ENCODE measurements at regions not wholly inside any gene's neighbourhood (a gene's known extent, or its start where the extent isn't known, plus 50 kb on each side); places are given as distances from the start of the nearest gene placed in this dataset.

DNA sequence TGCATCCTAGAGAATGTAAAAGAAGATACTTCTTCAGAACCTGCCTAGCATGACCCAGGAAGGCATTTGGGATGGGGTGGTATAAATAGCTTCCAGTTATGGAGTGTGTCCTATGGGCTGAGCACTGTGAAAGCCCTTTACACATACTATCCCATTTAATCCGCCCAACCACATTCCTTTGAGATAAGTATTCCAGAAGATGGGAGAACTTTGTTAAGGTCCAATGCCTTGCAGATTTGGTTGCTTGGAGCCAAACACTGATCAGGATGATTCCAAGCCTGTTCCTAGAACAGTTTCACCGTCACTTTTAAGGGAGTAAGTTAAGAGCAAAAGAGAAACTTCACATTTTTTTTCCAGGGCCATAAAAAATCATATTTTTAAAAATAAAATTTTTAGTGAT, 82.5 kb upstream of the CLMN start:
- no peaks in the 10 kb centered on the region for H3F3A ChIP-seq (replicated peaks; ENCODE audit: low read depth)
- ATAC-seq = no peak
- peaks cover 8% of the 10 kb centered on the region for H3K27me3 Mint-ChIP-seq (ENCODE audit: insufficient read depth, low read depth, poor library complexity)

More for the DNA sequence above, 82.5 kb upstream of the CLMN start:
- no peaks in the 10 kb centered on the region for H3K9me2 ChIP-seq (ENCODE audit: insufficient read depth)
- H3K79me2 ChIP-seq (replicated peaks; ENCODE audit: insufficient read depth) = no peaks in the 10 kb centered on the region
- no peak for DNase-seq (ENCODE audit: low spot score)
- TF ChIP-seq ZNF462 (CRISPR knock-in tag; IDR thresholded peaks at IDR 0.05) (no peak), CTCF (conservative IDR thresholded peaks at IDR 0.05; ENCODE audit: low read depth in 2 of 2) (no peak), EZH2phosphoT487 (IDR thresholded peaks at IDR 0.05; ENCODE audit: unreplicated experiment) (no peak), STAT1 (IDR thresholded peaks at IDR 0.05; ENCODE audit: unreplicated experiment) (no peak), REST (IDR thresholded peaks at IDR 0.05; ENCODE audit: unreplicated experiment) (no peak), EZH2 (IDR thresholded peaks at IDR 0.05; ENCODE audit: low read depth, unreplicated experiment) (no peak), POLR2AphosphoS5 (IDR thresholded peaks at IDR 0.05; ENCODE audit: low read depth) (no peak), ZNF331 (CRISPR knock-in tag; IDR thresholded peaks at IDR 0.05; ENCODE audit: low read depth) (no peak), CREB1 (CRISPR knock-in tag; IDR thresholded peaks at IDR 0.05; ENCODE audit: low read depth) (no peak), ZNF114 (CRISPR knock-in tag; IDR thresholded peaks at IDR 0.05) (no peak), NANOG (IDR thresholded peaks at IDR 0.05; ENCODE audit: borderline replicate concordance) (no peak), JUNB (IDR thresholded peaks at IDR 0.05; ENCODE audit: unreplicated experiment) (no peak)
- TF ChIP-seq, protein P1, sequence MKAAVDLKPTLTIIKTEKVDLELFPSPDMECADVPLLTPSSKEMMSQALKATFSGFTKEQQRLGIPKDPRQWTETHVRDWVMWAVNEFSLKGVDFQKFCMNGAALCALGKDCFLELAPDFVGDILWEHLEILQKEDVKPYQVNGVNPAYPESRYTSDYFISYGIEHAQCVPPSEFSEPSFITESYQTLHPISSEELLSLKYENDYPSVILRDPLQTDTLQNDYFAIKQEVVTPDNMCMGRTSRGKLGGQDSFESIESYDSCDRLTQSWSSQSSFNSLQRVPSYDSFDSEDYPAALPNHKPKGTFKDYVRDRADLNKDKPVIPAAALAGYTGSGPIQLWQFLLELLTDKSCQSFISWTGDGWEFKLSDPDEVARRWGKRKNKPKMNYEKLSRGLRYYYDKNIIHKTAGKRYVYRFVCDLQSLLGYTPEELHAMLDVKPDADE (IDR thresholded peaks at IDR 0.05) = no peak
- H3K36me3 ChIP-seq (ENCODE audit: insufficient read depth) = no peaks in the 10 kb centered on the region
- no peaks in the 10 kb centered on the region for H3K27me3 ChIP-seq (ENCODE audit: insufficient read depth)
- Mint-ChIP-seq H3K4me1 (no peaks in the 10 kb centered on the region), H3K4me3 (no peak overlapping the region), H3K27ac (no peak overlapping the region), H3K9me3 (no peaks in the 10 kb centered on the region), H3K36me3 (ENCODE audit: low read depth) (no peaks in the 10 kb centered on the region)
- no peaks in the 10 kb centered on the region for H4K20me1 ChIP-seq (replicated peaks; ENCODE audit: insufficient read depth)
- H3K27ac ChIP-seq (ENCODE audit: low read depth) = no peak overlapping the region
- H3K4me1 ChIP-seq (ENCODE audit: insufficient read depth) = no peaks in the 10 kb centered on the region
- H3K4me2 ChIP-seq = no peak overlapping the region
- H3K4me3 ChIP-seq = no peak overlapping the region
- H2AFZ ChIP-seq = no peak overlapping the region
